ENCODE measurements at regions not wholly inside any gene's neighbourhood (a gene's known extent, or its start where the extent isn't known, plus 50 kb on each side); places are given as distances from the start of the nearest gene placed in this dataset.

DNA sequence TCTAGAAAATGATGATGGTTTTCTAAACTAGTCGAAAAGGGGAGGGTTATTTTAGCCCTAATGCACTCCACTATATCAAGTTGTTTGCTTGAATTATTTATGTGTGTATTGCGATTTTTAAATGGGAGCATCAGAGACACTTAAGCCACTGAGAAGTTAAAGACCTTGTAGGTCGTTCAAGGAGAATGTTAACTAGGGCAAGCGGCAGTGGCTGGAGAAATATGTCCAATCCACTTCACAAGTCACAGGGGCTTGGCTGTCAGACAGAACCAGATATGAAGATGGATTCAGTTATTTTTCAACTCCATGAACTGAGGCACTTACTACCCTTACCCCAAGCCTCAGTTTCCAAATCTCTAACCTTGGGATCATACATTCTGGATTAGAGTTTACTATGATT lies 702.0 kb downstream of the CDH11 start:
- DNase-seq (ENCODE audit: low read depth, low spot score) (no peak), FAIRE-seq (no peak)
- Histone ChIP-seq H3K9ac (ENCODE audit: control insufficient read depth, extremely low read depth, insufficient read depth, low read length) (no peak overlapping the region), H3K27me3 (ENCODE audit: control insufficient read depth, extremely low read depth, insufficient read depth, low read length) (no peaks in the 10 kb centered on the region), H3K9me1 (ENCODE audit: control insufficient read depth, extremely low read depth, insufficient read depth, low read length) (no peaks in the 10 kb centered on the region), H3K9me3 (ENCODE audit: control insufficient read depth, low read depth, low read length) (no peaks in the 10 kb centered on the region), H3K4me3 (ENCODE audit: control insufficient read depth in 2 of 3, extremely low read depth in 1 of 3, insufficient read depth in 2 of 3, low read depth in 1 of 3, low read length in 3 of 3) (no peak overlapping the region), H3K36me3 (ENCODE audit: control insufficient read depth in 2 of 2, extremely low read depth in 1 of 2, insufficient read depth in 2 of 2, low read length in 2 of 2) (no peaks in the 10 kb centered on the region), H4K20me1 (ENCODE audit: control insufficient read depth, extremely low read depth, insufficient read depth, low read length) (no peaks in the 10 kb centered on the region), H2AFZ (ENCODE audit: control insufficient read depth, low read length) (no peak overlapping the region), H3K4me2 (ENCODE audit: control insufficient read depth, extremely low read depth, insufficient read depth, low read depth, low read length) (no peak overlapping the region), H3K79me2 (ENCODE audit: control insufficient read depth, insufficient read depth, low read length) (no peaks in the 10 kb centered on the region), H3K27ac (ENCODE audit: control insufficient read depth, insufficient read depth, low read length) (no peak overlapping the region), H3K4me1 (ENCODE audit: control insufficient read depth, extremely low read depth, insufficient read depth, low read length) (no peaks in the 10 kb centered on the region)
- TF ChIP-seq EZH2 (IDR thresholded peaks at IDR 0.05; ENCODE audit: low read length): no peak
- TF ChIP-seq, protein P1, sequence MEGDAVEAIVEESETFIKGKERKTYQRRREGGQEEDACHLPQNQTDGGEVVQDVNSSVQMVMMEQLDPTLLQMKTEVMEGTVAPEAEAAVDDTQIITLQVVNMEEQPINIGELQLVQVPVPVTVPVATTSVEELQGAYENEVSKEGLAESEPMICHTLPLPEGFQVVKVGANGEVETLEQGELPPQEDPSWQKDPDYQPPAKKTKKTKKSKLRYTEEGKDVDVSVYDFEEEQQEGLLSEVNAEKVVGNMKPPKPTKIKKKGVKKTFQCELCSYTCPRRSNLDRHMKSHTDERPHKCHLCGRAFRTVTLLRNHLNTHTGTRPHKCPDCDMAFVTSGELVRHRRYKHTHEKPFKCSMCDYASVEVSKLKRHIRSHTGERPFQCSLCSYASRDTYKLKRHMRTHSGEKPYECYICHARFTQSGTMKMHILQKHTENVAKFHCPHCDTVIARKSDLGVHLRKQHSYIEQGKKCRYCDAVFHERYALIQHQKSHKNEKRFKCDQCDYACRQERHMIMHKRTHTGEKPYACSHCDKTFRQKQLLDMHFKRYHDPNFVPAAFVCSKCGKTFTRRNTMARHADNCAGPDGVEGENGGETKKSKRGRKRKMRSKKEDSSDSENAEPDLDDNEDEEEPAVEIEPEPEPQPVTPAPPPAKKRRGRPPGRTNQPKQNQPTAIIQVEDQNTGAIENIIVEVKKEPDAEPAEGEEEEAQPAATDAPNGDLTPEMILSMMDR (optimal IDR thresholded peaks at IDR 0.05 in 1 of 3, IDR thresholded peaks at IDR 0.05 in 1 of 3, conservative IDR thresholded peaks at IDR 0.05 in 1 of 3; ENCODE audit: extremely low read depth in 1 of 3, insufficient read depth in 2 of 3, low read length in 3 of 3): no peak
- dilution Hi-C loops (cut with MboI; ENCODE audit: extremely low pct_ligation_motif_present, low sequenced_read_pairs): no loop called here

GRCh38 chr16:64417711-64418227 lies 704.1 kb downstream of the CDH11 start:
- no peaks in the 10 kb centered on the region for H3K79me2 ChIP-seq (ENCODE audit: control insufficient read depth, insufficient read depth, low read length)
- H3K27ac ChIP-seq (ENCODE audit: control insufficient read depth, insufficient read depth, low read length): no peak overlapping the region
- H3K4me3 ChIP-seq (ENCODE audit: control insufficient read depth in 2 of 3, extremely low read depth in 1 of 3, insufficient read depth in 2 of 3, low read depth in 1 of 3, low read length in 3 of 3): no peak overlapping the region
- H3K4me2 ChIP-seq (ENCODE audit: control insufficient read depth, extremely low read depth, insufficient read depth, low read depth, low read length): no peak overlapping the region
- no peak overlapping the region for H3K9ac ChIP-seq (ENCODE audit: control insufficient read depth, extremely low read depth, insufficient read depth, low read length)
- no peaks in the 10 kb centered on the region for H3K9me3 ChIP-seq (ENCODE audit: control insufficient read depth, low read depth, low read length)
- FAIRE-seq (no peak), DNase-seq (ENCODE audit: low read depth, low spot score) (no peak)
- no peaks in the 10 kb centered on the region for H3K36me3 ChIP-seq (ENCODE audit: control insufficient read depth in 2 of 2, extremely low read depth in 1 of 2, insufficient read depth in 2 of 2, low read length in 2 of 2)
- H3K27me3 ChIP-seq (ENCODE audit: control insufficient read depth, extremely low read depth, insufficient read depth, low read length): no peaks in the 10 kb centered on the region
- no peaks in the 10 kb centered on the region for H4K20me1 ChIP-seq (ENCODE audit: control insufficient read depth, extremely low read depth, insufficient read depth, low read length)
- TF ChIP-seq, protein P1 (optimal IDR thresholded peaks at IDR 0.05 in 1 of 3, IDR thresholded peaks at IDR 0.05 in 1 of 3, conservative IDR thresholded peaks at IDR 0.05 in 1 of 3; ENCODE audit: extremely low read depth in 1 of 3, insufficient read depth in 2 of 3, low read length in 3 of 3): no peak
- TF ChIP-seq EZH2 (IDR thresholded peaks at IDR 0.05; ENCODE audit: low read length): no peak
- H2AFZ ChIP-seq (ENCODE audit: control insufficient read depth, low read length): no peak overlapping the region
- H3K9me1 ChIP-seq (ENCODE audit: control insufficient read depth, extremely low read depth, insufficient read depth, low read length): no peaks in the 10 kb centered on the region
- dilution Hi-C loops (cut with MboI; ENCODE audit: extremely low pct_ligation_motif_present, low sequenced_read_pairs): no loop called here
- H3K4me1 ChIP-seq (ENCODE audit: control insufficient read depth, extremely low read depth, insufficient read depth, low read length): no peaks in the 10 kb centered on the region

Measured in keratinocyte (primary cell).